WI38 (cell line): ENCODE measurements at regions not wholly inside any gene's neighbourhood (a gene's known extent, or its start where the extent isn't known, plus 50 kb on each side); places are given as distances from the start of the nearest gene placed in this dataset.

Source experiments
- H3K4me3 ChIP-seq: 2 replicates; pipeline ENCODE4 v1.5.1; 2011; ENCODE audit warnings: low read depth, mild to moderate bottlenecking, control low read depth, low read length
- TF ChIP-seq, protein P1 (sequence below): IDR thresholded peaks from 2 replicates; pipeline ENCODE4 v1.5.1; 2012; ENCODE audit warnings: low read depth, mild to moderate bottlenecking, control low read depth, low read length

DNA sequence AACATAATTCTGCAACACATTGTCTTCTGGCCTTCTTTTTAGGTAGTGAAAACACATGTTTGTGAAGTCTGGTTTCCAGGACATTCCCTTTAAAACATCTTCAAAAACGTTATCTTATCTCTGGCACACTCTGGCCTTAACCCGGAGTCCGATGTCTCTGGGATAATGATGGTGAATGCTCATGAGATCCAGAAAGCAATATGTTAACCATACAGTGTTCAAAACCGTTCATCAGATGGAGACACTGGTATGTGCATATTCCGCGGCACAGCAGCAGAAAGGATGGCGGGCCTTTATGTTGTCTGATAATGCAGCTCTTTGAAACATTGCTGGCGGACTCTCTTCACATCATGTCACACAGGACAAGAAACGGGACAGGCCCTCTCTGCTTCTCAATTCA lies 605.2 kb downstream of the CCDC171 start:
- TF ChIP-seq, protein P1, sequence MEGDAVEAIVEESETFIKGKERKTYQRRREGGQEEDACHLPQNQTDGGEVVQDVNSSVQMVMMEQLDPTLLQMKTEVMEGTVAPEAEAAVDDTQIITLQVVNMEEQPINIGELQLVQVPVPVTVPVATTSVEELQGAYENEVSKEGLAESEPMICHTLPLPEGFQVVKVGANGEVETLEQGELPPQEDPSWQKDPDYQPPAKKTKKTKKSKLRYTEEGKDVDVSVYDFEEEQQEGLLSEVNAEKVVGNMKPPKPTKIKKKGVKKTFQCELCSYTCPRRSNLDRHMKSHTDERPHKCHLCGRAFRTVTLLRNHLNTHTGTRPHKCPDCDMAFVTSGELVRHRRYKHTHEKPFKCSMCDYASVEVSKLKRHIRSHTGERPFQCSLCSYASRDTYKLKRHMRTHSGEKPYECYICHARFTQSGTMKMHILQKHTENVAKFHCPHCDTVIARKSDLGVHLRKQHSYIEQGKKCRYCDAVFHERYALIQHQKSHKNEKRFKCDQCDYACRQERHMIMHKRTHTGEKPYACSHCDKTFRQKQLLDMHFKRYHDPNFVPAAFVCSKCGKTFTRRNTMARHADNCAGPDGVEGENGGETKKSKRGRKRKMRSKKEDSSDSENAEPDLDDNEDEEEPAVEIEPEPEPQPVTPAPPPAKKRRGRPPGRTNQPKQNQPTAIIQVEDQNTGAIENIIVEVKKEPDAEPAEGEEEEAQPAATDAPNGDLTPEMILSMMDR, result no peak
- H3K4me3 ChIP-seq, result no peak overlapping the region

DNA sequence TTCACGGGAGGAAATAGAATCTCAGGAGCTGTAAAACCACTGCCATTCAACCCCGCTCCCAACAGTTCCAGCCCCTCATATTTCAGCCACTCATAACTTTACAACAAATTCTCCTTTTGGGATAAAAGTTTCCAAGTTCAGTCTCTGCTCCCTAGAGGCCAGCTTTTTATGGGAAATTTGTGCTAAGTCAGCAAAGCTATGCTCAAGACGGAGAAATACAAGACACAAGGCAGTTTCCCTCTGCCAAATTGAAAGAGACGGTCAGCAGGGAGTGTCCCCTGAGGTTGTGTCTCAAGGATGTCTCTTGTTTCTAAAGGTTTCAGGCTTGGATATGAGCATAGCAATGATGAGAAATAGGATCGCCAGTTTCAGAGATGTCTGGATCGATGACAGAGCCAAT lies 608.6 kb downstream of the CCDC171 start:
- TF ChIP-seq, protein P1, result no peak
- no peak overlapping the region for H3K4me3 ChIP-seq

DNA sequence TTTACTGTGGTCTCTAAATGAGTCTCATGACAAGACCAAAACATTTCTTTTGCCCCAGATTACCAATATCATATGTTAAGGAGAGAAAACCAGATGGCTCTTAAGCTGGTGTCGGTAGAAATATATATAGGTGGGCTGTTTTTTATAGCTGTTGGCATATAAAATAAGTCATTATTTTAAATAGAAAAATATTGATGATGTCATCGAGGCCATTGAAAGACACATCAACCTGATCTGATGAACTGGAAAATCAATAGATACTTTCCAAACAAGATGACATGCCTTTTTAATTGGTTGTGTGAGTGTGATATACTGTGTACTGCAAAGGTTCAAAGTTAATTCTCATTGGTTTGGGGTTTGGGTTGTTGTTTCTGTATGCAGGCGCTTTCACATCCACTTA lies 617.3 kb downstream of the CCDC171 start:
- TF ChIP-seq, protein P1, result no peak
- no peak overlapping the region for H3K4me3 ChIP-seq

- H3K4me3 ChIP-seq, result no peak overlapping the region
- TF ChIP-seq, protein P1, result no peak
Observed at GRCh38 chr9:16171911-16172310, 619.1 kb downstream of the CCDC171 start.

DNA sequence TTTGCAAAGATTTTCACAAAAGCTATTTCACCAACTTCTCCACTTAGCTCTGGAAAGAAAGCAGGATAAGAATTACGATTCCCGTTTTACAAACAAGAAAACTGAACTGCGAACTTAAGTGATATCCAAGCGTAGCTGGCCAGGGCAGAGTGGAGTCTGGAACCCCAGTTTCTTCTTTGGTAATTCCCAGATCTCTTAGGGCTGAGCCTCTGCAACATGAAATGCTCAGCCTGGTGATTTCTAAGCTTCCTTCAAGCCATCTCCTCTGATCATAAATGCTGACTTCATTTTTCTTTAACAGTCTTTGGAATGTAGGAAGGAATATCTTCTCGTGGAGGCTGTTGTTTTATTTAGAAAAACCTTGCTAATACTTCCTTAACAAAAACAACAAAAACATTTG lies 620.0 kb downstream of the CCDC171 start:
- no peak overlapping the region for H3K4me3 ChIP-seq
- TF ChIP-seq, protein P1, result no peak

DNA sequence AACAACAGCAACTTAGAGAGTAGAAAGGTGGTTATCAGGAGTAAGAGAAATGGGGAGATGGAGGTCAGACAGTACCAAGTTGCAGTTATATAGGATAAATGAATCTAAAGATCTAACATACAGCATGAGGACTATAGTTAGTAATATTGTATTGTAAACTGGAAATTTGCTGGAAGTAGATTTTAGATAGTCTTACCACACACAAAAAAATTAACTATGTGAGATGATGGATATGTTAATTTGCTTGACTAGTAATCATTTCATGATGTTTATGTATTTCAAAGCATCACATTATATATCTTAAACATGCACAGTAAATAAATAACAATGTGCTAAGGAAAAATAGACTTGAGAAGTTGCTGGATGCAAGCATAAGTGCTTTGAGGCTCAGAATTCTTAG lies 622.1 kb downstream of the CCDC171 start:
- TF ChIP-seq, protein P1, result no peak
- no peak overlapping the region for H3K4me3 ChIP-seq

DNA sequence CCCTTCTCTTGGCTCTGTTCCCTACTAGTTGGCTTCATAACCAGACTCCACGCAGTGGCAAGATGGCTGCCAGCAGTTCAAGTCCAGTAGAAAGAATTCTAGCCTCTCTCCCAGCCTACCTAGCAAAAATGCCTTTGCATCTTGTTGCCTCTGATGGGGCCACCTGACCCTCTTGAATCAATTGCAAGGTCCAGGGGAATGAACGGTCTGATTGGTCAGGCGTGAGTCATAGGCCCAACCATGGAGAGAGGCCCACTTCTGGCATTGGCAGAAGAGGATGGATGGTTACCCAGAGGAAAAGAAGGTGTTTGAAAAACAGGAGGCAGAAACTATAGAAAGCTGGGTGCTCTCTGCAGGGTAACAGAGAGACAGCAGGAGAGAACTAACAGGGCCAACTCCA lies 622.6 kb downstream of the CCDC171 start:
- H3K4me3 ChIP-seq, result no peak overlapping the region
- TF ChIP-seq, protein P1, result no peak
